ENCODE measurements at regions not wholly inside any gene's neighbourhood (a gene's known extent, or its start where the extent isn't known, plus 50 kb on each side); places are given as distances from the start of the nearest gene placed in this dataset.

GRCh38 chr2:17093712-17094111, 424.5 kb downstream of the RAD51AP2 start:
- Histone ChIP-seq H3K4me1 (no peaks in the 10 kb centered on the region), H3K4me3 (no peak overlapping the region), H3K36me3 (no peaks in the 10 kb centered on the region), H3K27me3 (no peaks in the 10 kb centered on the region), H3K27ac (no peak overlapping the region), H3K9me3 (no peaks in the 10 kb centered on the region)
- no peak for DNase-seq
- 67 to 78% methylated on average over 1 of the region's 1 CpG for WGBS, 2 donors
- intact Hi-C loops (cut with DNase I) = no loop called here
- TF ChIP-seq CTCF (IDR thresholded peaks at IDR 0.05) = no peak
- TF ChIP-seq EP300 (IDR thresholded peaks at IDR 0.05) = no peak

GRCh38 chr2:17086990-17087389, 421.4 kb upstream of the CYRIA start:
- 48 to 72% methylated on average over 1 of the region's 1 CpG for WGBS, 2 donors

GRCh38 chr2:17085546-17086202, 420.0 kb upstream of the CYRIA start:
- intact Hi-C loops (cut with DNase I) = no loop called here
- Histone ChIP-seq H3K4me3 (no peak overlapping the region), H3K9me3 (no peaks in the 10 kb centered on the region), H3K4me1 (no peaks in the 10 kb centered on the region), H3K27ac (no peak overlapping the region), H3K27me3 (no peaks in the 10 kb centered on the region), H3K36me3 (no peaks in the 10 kb centered on the region)
- no peak for DNase-seq
- WGBS, 2 donors = 35 to 49% methylated on average over 2 of the region's 2 CpGs
- TF ChIP-seq EP300 (IDR thresholded peaks at IDR 0.05) (no peak), POLR2A (IDR thresholded peaks at IDR 0.05) (no peak), CTCF (IDR thresholded peaks at IDR 0.05) (no peak), POLR2AphosphoS5 (IDR thresholded peaks at IDR 0.05) (no peak)

More at GRCh38 chr2:17086990-17087389, 421.4 kb upstream of the CYRIA start:
- no peaks in the 10 kb centered on the region for H3K9me3 ChIP-seq
- no peak for TF ChIP-seq POLR2A (IDR thresholded peaks at IDR 0.05)
- TF ChIP-seq EP300 (IDR thresholded peaks at IDR 0.05) = no peak
- no peak for TF ChIP-seq CTCF (IDR thresholded peaks at IDR 0.05)
- TF ChIP-seq POLR2AphosphoS5 (IDR thresholded peaks at IDR 0.05) = no peak
- H3K4me1 ChIP-seq = no peaks in the 10 kb centered on the region
- no peaks in the 10 kb centered on the region for H3K27me3 ChIP-seq
- intact Hi-C loops (cut with DNase I) = no loop called here
- H3K36me3 ChIP-seq = no peaks in the 10 kb centered on the region
- no peak overlapping the region for H3K4me3 ChIP-seq
- no peak for DNase-seq
- H3K27ac ChIP-seq = no peak overlapping the region

- Histone ChIP-seq H3K4me1 (no peaks in the 10 kb centered on the region), H3K27me3 (no peaks in the 10 kb centered on the region), H3K9me3 (no peaks in the 10 kb centered on the region), H3K27ac (no peak overlapping the region), H3K36me3 (no peaks in the 10 kb centered on the region), H3K4me3 (no peak overlapping the region)
- intact Hi-C loops (cut with DNase I) = no loop called here
- DNase-seq = no peak
- no peak for TF ChIP-seq CTCF (IDR thresholded peaks at IDR 0.05)
- no peak for TF ChIP-seq POLR2AphosphoS5 (IDR thresholded peaks at IDR 0.05)
- TF ChIP-seq POLR2A (IDR thresholded peaks at IDR 0.05) = no peak
These were observed 419.2 kb upstream of the CYRIA start for GRCh38 chr2:17084877-17085276.

- WGBS, 2 donors = 74 to 76% methylated on average over 1 of the region's 1 CpG
- no peaks in the 10 kb centered on the region for H3K36me3 ChIP-seq
- intact Hi-C loops (cut with DNase I) = no loop called here
These were observed 418.3 kb upstream of the CYRIA start for GRCh38 chr2:17083902-17084301.

More at GRCh38 chr2:17083902-17084301, 418.3 kb upstream of the CYRIA start:
- Histone ChIP-seq H3K9me3 (no peaks in the 10 kb centered on the region), H3K4me3 (no peak overlapping the region), H3K4me1 (no peaks in the 10 kb centered on the region), H3K27ac (no peak overlapping the region), H3K27me3 (no peaks in the 10 kb centered on the region)
- DNase-seq = no peak
- no peak for TF ChIP-seq POLR2AphosphoS5 (IDR thresholded peaks at IDR 0.05)
- no peak for TF ChIP-seq CTCF (IDR thresholded peaks at IDR 0.05)
- no peak for TF ChIP-seq POLR2A (IDR thresholded peaks at IDR 0.05)
- no peak for TF ChIP-seq EP300 (IDR thresholded peaks at IDR 0.05)

All from sigmoid colon (tissue), 6 donors.